Panc1 (cell line): ENCODE measurements at regions not wholly inside any gene's neighbourhood (a gene's known extent, or its start where the extent isn't known, plus 50 kb on each side); places are given as distances from the start of the nearest gene placed in this dataset.
A peak's percentile ranks its signal among the peaks of the same experiment; 100 is the strongest.

Source experiments
- ATAC-seq: fragments of 200-7000 bp; cut with Tn5 transposase; 2 replicates; pipeline ENCODE4 v1.9.1; 2020; ENCODE audit warnings: mild to moderate bottlenecking, moderate library complexity
- BruUV-seq: library from RNA; stranded (reverse); fragments of 400-500 nt; replicated peaks from 2 replicates; lab custom pipeline; 2021; lab: Mats Ljungman, UMichigan
- CTCF ChIA-PET: fragments of 300-600 bp; sonication (Branson Sonifier 250); formaldehyde crosslinking; loops from one replicate; lab custom pipeline; 2022; ENCODE audit warnings: antibody characterized with exemption; lab: Charles Lee
- POLR2A ChIA-PET: fragments of 300-600 bp; sonication (Branson Sonifier 250); formaldehyde crosslinking; loops from one replicate; lab custom pipeline; 2022; ENCODE audit warnings: antibody characterized with exemption; lab: Charles Lee
- DNase-seq: peaks from one replicate; pipeline ENCODE4 v3.0.0-alpha.2; 2010; ENCODE audit warnings: low read depth, low spot score
- H3K27ac ChIP-seq: 2 replicates; pipeline ENCODE4 v1.5.1; 2011; ENCODE audit warnings: mild to moderate bottlenecking, low read length, inconsistent platforms
- H3K27me3 ChIP-seq: fragments of 200-500 bp; sonication (Bioruptor generic); 2 replicates; pipeline ENCODE4 v1.6.0; 2014; ENCODE audit warnings: low read length, inconsistent platforms; ENCODE audit not compliant: control insufficient read depth, insufficient read depth
- H3K36me3 ChIP-seq: fragments of 200-500 bp; sonication (Bioruptor generic); 2 replicates; pipeline ENCODE4 v1.5.1; 2014; ENCODE audit warnings: inconsistent platforms, mild to moderate bottlenecking, low read length, moderate library complexity; ENCODE audit not compliant: control insufficient read depth, insufficient read depth
- H3K4me1 ChIP-seq: 2 replicates; pipeline ENCODE4 v1.5.1; 2011; ENCODE audit warnings: inconsistent platforms, mild to moderate bottlenecking, low read length, moderate library complexity; ENCODE audit not compliant: control insufficient read depth, insufficient read depth
- H3K4me3 ChIP-seq, 2 experiments: 2 replicates each; pipeline ENCODE4 v1.5.1; 2011 to 2012; ENCODE audit warnings: low read depth in 2 of 2, low read length in 2 of 2, mild to moderate bottlenecking in 2 of 2, inconsistent platforms in 1 of 2, moderate library complexity in 1 of 2
- H3K9me3 ChIP-seq: fragments of 200-500 bp; sonication (Bioruptor generic); 2 replicates; pipeline ENCODE4 v1.5.1; 2014; ENCODE audit warnings: low read depth, mild to moderate bottlenecking, inconsistent platforms, low read length, moderate library complexity; ENCODE audit not compliant: control insufficient read depth, insufficient read depth
- POLR2AphosphoS5 ChIP-seq: IDR thresholded peaks from 2 replicates; pipeline ENCODE4 v1.6.1; 2012; ENCODE audit warnings: mild to moderate bottlenecking, low read depth, low read length, moderate library complexity
- SIN3A ChIP-seq: IDR thresholded peaks from 2 replicates; pipeline ENCODE4 v1.6.1; 2012; ENCODE audit warnings: low read depth, mild to moderate bottlenecking, low read length, moderate library complexity, borderline replicate concordance; ENCODE audit not compliant: insufficient read depth
- TCF7L2 ChIP-seq: IDR thresholded peaks from 2 replicates; pipeline ENCODE4 v1.6.1; 2011; ENCODE audit warnings: mild to moderate bottlenecking, low read depth, low read length, inconsistent platforms
- in situ Hi-C: cut with HindIII; loops from 2 replicates; pipeline ENCODE4 v1.10.0; 2016; ENCODE audit warnings: low sequenced_read_pairs, low pct_unique_long_range_greater_than_20kb
- intact Hi-C: fragments of 100-400 bp; cut with micrococcal nuclease; formaldehyde crosslinking; loops from one replicate; pipeline ENCODE4 v1.10.0; 2022; ENCODE audit not compliant: unreplicated experiment
- TF ChIP-seq, protein P1 (sequence below): fragments of 450-650 bp; IDR thresholded peaks from 2 replicates; pipeline ENCODE4 v1.5.1; 2017; ENCODE audit warnings: mild to moderate bottlenecking
- TF ChIP-seq, protein P2 (sequence below), 2 experiments: IDR thresholded peaks; 2 replicates each; pipeline ENCODE4 v1.6.1; 2011 to 2012; ENCODE audit warnings: low read depth in 2 of 2, control low read depth in 1 of 2, low read length in 1 of 2, mild to moderate bottlenecking in 1 of 2, moderate library complexity in 1 of 2; ENCODE audit not compliant: insufficient read depth in 1 of 2

DNA sequence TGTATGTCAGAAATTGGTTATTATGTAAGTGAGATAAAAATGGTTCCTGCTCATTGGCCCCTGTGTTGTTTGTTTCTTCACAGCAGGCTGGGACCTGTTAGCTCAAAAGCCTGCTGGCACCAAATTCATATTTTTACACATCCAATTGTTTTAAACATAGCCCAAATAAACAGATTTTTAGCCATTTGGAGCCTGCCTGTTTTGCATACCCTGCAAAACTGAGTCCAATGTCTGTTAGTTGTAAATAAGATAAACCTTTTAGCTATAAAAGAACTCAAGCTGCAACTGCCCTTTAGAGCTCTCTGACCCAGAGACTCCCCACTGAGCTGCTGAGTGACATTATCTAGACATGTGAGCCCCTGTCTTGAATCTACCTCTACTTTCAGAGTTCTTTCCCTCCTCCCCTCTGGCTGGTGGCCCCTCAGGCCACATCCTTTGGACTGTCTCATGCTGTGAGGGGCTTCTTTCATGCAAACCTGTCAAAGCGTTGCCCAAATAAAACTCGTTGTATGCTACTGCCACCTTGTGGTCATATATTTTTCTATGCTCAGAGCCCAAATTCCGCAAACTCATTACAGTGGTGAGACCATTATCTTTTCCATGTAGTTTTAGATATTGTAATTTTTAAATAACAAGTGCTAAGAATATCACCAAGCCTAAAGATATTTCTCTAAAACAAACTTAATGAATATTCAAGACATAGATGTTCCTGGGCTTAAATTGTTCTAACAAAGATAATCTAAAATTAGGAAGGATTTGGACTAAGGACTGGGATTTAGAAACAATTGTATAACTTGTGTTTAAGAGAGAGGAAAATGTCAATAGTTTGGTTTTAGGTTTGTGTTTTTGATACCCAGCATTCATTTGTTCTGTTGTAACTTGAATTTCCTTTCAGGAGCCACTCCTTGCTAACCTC is 337.9 kb downstream of the AACS start:
- CTCF ChIA-PET, result interaction anchor here (0.8 to 1.0 kb wide), 2 partner anchors 166 to 219 kb away, joined by 3 to 6 read pairs; no protein-coding TSS in a partner anchor
- no peak for TF ChIP-seq POLR2AphosphoS5
- TF ChIP-seq TCF7L2, result no peak
- TF ChIP-seq, protein P1, sequence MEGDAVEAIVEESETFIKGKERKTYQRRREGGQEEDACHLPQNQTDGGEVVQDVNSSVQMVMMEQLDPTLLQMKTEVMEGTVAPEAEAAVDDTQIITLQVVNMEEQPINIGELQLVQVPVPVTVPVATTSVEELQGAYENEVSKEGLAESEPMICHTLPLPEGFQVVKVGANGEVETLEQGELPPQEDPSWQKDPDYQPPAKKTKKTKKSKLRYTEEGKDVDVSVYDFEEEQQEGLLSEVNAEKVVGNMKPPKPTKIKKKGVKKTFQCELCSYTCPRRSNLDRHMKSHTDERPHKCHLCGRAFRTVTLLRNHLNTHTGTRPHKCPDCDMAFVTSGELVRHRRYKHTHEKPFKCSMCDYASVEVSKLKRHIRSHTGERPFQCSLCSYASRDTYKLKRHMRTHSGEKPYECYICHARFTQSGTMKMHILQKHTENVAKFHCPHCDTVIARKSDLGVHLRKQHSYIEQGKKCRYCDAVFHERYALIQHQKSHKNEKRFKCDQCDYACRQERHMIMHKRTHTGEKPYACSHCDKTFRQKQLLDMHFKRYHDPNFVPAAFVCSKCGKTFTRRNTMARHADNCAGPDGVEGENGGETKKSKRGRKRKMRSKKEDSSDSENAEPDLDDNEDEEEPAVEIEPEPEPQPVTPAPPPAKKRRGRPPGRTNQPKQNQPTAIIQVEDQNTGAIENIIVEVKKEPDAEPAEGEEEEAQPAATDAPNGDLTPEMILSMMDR, result peak; percentile 80
- peaks cover 12% of the 10 kb centered on the region for H3K27me3 ChIP-seq
- H3K36me3 ChIP-seq, result no peaks in the 10 kb centered on the region
- in situ Hi-C loops, result no loop called here
- no peaks in the 10 kb centered on the region for H3K4me1 ChIP-seq
- no peaks in the 10 kb centered on the region for H3K9me3 ChIP-seq
- DNase-seq, result no peak
- no peak overlapping the region for H3K4me3 ChIP-seq
- intact Hi-C loops, result loop anchor here (1.0 kb wide), 3 partner anchors 72 to 220 kb away; no protein-coding TSS in a partner anchor
- H3K27ac ChIP-seq, result no peak overlapping the region
- no TSS peak for BruUV-seq
- ATAC-seq, result 0 out of 2 replicates have a peak, but pooled peaks have one; percentile 66
- POLR2A ChIA-PET, result no interaction called here

DNA sequence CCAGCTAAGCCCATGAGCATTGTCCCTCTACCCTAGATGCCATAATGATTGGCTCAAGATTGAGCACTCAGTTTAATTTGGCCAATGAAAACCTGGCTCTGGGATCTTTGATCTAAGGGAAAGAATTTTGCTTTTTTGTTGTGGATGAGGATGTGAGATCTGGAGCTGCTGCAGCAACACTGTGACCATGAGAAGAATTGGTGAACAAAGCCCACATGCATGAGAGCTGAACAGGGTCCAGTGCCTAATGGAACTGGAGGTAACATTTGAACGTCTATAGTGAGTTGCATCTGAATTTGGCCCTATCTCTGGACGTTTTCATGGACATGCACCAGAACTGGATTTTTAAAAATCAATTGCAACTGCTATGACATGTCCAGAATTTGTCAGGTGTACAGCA is 338.6 kb downstream of the AACS start:
- no TSS peak for BruUV-seq
- ChIA-PET CTCF (no interaction called here), POLR2A (no interaction called here)
- ATAC-seq, result no peak
- Histone ChIP-seq H3K4me3 (no peak overlapping the region), H3K36me3 (no peaks in the 10 kb centered on the region), H3K27me3 (peaks cover 12% of the 10 kb centered on the region), H3K27ac (no peak overlapping the region), H3K4me1 (no peaks in the 10 kb centered on the region), H3K9me3 (no peaks in the 10 kb centered on the region)
- DNase-seq, result no peak
- intact Hi-C loops, result loop anchor here (1.0 kb wide), 3 partner anchors 73 to 221 kb away; no protein-coding TSS in a partner anchor
- TF ChIP-seq POLR2AphosphoS5 (no peak), TCF7L2 (no peak), SIN3A (no peak)
- TF ChIP-seq, protein P2, sequence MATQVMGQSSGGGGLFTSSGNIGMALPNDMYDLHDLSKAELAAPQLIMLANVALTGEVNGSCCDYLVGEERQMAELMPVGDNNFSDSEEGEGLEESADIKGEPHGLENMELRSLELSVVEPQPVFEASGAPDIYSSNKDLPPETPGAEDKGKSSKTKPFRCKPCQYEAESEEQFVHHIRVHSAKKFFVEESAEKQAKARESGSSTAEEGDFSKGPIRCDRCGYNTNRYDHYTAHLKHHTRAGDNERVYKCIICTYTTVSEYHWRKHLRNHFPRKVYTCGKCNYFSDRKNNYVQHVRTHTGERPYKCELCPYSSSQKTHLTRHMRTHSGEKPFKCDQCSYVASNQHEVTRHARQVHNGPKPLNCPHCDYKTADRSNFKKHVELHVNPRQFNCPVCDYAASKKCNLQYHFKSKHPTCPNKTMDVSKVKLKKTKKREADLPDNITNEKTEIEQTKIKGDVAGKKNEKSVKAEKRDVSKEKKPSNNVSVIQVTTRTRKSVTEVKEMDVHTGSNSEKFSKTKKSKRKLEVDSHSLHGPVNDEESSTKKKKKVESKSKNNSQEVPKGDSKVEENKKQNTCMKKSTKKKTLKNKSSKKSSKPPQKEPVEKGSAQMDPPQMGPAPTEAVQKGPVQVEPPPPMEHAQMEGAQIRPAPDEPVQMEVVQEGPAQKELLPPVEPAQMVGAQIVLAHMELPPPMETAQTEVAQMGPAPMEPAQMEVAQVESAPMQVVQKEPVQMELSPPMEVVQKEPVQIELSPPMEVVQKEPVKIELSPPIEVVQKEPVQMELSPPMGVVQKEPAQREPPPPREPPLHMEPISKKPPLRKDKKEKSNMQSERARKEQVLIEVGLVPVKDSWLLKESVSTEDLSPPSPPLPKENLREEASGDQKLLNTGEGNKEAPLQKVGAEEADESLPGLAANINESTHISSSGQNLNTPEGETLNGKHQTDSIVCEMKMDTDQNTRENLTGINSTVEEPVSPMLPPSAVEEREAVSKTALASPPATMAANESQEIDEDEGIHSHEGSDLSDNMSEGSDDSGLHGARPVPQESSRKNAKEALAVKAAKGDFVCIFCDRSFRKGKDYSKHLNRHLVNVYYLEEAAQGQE (IDR thresholded peaks at IDR 0.05; ENCODE audit: insufficient read depth in 1 of 2, low read depth in 2 of 2, low read length in 1 of 2), result no peak
- TF ChIP-seq, protein P1, result no peak
- in situ Hi-C loops, result no loop called here
